Activated T-helper 2 cell treated with anti-CD3 and anti-CD28 coated beads, Interferon-gamma antibody, Interleukin-2, Interleukin-4, amounts not matched to agents 10 μg/mL and 5 μg/mL and 100 μg/mL, durations not matched to agents 14 hours and 24 hours and 36 hours (primary cell): ENCODE measurements at regions not wholly inside any gene's neighbourhood (a gene's known extent, or its start where the extent isn't known, plus 50 kb on each side); places are given as distances from the start of the nearest gene placed in this dataset.

Experiments used
- DNase-seq: peaks from one replicate; pipeline ENCODE4 v3.0.0; 2021; ENCODE audit warnings: low spot score
- H3K27ac Mint-ChIP-seq: one replicate; pipeline ENCODE4 v1.8.0; 2021; ENCODE audit warnings: mixed read lengths
- H3K27me3 Mint-ChIP-seq: one replicate; pipeline ENCODE4 v1.8.0; 2021; ENCODE audit warnings: low read depth, mixed read lengths
- H3K36me3 Mint-ChIP-seq: one replicate; pipeline ENCODE4 v1.8.0; 2021; ENCODE audit warnings: low read depth, mixed read lengths
- H3K4me1 Mint-ChIP-seq: one replicate; pipeline ENCODE4 v1.8.0; 2021; ENCODE audit warnings: low read depth, mixed read lengths
- H3K4me3 Mint-ChIP-seq: one replicate; pipeline ENCODE4 v1.8.0; 2021; ENCODE audit warnings: low read depth, mild to moderate bottlenecking, moderate library complexity, mixed read lengths
- H3K9me3 Mint-ChIP-seq: one replicate; pipeline ENCODE4 v1.8.0; 2021; ENCODE audit warnings: mixed read lengths
- intact Hi-C: fragments of 100-400 bp; cut with micrococcal nuclease; formaldehyde crosslinking; loops from one replicate; pipeline ENCODE4 v1.15.1; 2023

DNA sequence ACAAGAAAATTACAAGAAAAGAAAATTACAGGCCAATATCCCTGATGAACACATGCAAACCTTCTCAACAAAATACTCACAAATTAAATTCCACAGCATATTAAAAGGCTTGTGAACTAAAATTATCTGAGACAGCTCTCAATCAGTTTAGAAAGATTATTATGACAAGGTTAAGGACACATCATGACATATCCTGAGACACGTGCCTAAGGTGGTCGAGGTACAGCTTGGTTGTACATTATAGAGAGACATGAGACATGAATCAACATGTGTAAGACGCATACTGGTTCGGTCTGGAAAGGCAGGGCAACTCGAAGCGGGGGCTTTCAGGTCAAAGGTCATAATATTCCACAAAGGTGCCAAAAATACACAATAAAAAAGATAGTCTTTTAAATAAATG, 598.3 kb upstream of the REG3G start:
- Mint-ChIP-seq H3K4me3 (no peak overlapping the region), H3K27ac (no peak overlapping the region), H3K27me3 (no peaks in the 10 kb centered on the region), H3K9me3 (peaks cover 36% of the 10 kb centered on the region), H3K36me3 (no peaks in the 10 kb centered on the region), H3K4me1 (no peaks in the 10 kb centered on the region)
- intact Hi-C loops = no loop called here
- DNase-seq = no peak

DNA sequence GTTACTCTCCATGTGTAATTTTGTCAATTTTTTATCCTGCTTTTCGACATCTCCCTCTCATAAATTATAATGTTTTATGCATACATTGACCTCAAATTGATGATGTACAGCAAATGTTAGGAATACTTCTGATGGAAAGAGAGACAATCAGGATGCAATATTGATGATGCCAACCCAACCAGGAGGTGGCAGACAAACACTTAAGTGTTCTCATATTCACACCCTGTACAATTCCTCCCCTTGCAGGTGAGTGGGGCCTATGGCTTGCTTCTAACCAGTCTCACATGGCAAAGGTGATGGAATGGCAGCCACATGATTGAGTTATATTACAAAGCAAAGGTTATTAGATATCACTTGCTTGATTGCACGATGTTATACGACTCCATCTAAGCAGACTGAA, 594.3 kb upstream of the REG3G start:
- no peaks in the 10 kb centered on the region for H3K4me1 Mint-ChIP-seq
- H3K27ac Mint-ChIP-seq = no peak overlapping the region
- H3K4me3 Mint-ChIP-seq = no peak overlapping the region
- H3K27me3 Mint-ChIP-seq = no peaks in the 10 kb centered on the region
- DNase-seq = no peak
- no peaks in the 10 kb centered on the region for H3K36me3 Mint-ChIP-seq
- intact Hi-C loops = no loop called here
- peaks cover 64% of the 10 kb centered on the region for H3K9me3 Mint-ChIP-seq

DNA sequence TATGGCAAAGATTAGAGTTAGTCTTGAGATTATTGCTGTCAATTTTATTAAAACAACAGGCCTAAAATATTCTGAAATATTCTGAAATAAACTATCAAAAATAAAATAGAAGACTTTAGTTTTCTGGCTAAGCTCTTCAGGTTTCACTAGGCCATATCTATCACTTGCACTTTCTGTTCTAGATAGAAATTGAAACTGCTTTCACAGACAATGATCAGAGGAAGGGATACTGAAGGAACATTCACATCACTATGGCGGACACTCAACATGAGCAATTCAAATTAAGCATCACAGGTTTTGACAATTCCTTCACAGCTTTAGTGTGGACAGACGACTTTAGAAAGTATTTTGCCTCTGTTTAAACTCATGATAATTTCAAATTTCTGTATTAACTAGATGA, 586.4 kb upstream of the REG3G start:
- H3K9me3 Mint-ChIP-seq = peaks cover 43% of the 10 kb centered on the region
- H3K27ac Mint-ChIP-seq = no peak overlapping the region
- no peak overlapping the region for H3K4me3 Mint-ChIP-seq
- no peaks in the 10 kb centered on the region for H3K36me3 Mint-ChIP-seq
- H3K4me1 Mint-ChIP-seq = no peaks in the 10 kb centered on the region
- DNase-seq = no peak
- intact Hi-C loops = no loop called here
- H3K27me3 Mint-ChIP-seq = no peaks in the 10 kb centered on the region

DNA sequence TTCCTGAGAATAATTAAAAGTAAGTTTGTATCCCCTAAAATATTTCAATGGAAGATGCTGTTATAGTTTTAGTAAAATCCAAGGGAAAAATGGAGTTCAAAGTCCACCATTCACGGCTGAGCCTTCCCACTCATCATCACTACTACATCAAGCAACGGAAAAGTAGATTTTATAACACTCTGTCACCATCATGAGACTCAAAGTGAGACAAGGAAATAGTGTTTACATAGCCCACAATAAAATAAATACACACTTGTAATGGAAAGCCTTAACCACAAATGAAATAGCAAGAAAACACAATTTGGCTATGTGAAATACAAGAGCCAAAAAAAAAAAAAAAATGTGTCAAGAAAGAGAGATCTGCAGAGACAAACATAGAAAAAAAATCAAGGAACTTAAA, 569.9 kb upstream of the REG3G start:
- H3K9me3 Mint-ChIP-seq = peaks cover 33% of the 10 kb centered on the region
- H3K36me3 Mint-ChIP-seq = no peaks in the 10 kb centered on the region
- H3K4me3 Mint-ChIP-seq = no peak overlapping the region
- H3K4me1 Mint-ChIP-seq = no peaks in the 10 kb centered on the region
- DNase-seq = no peak
- no peaks in the 10 kb centered on the region for H3K27me3 Mint-ChIP-seq
- intact Hi-C loops = no loop called here
- H3K27ac Mint-ChIP-seq = no peak overlapping the region

DNA sequence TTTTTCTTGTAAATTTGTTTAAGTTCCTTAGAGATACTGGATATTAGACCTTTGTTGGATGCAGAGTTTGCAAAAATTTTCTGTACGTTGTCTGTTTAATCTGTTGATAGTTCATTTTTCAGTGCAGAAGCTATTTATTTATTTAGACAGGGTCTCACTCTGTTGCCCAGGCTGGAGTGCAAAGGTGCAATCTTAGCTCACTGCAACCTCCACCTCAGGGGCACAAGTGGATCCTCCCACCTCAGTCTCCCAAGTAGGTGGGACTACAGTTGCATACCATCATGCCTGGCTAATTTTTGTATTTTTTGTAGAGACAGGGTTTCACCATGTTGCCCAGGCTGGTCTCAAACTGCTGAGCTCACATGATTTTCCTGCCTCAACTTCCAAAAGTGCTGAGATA, 568.2 kb upstream of the REG3G start:
- no peak overlapping the region for H3K27ac Mint-ChIP-seq
- H3K4me1 Mint-ChIP-seq = no peaks in the 10 kb centered on the region
- H3K27me3 Mint-ChIP-seq = no peaks in the 10 kb centered on the region
- DNase-seq = no peak
- H3K9me3 Mint-ChIP-seq = peaks cover 41% of the 10 kb centered on the region
- H3K4me3 Mint-ChIP-seq = no peak overlapping the region
- intact Hi-C loops = no loop called here
- no peaks in the 10 kb centered on the region for H3K36me3 Mint-ChIP-seq

DNA sequence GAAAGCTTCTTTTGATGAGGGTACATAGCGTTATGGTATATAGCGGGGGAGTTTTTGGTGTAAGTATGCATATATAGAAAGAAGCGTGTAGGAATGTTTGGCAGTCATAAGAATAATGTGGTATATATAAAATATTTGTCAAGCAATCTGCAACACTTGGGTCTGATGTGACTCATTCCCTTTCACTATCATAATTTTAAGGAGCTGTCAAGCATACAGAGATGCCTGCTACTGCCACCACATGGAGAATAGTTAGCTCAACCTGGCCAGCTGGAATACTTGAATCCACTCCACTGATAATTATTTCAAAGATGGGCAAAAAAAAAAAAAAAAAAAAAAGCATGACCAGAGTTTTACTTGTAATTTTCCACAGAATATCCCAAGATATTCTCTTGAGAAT, 559.8 kb upstream of the REG3G start:
- DNase-seq = no peak
- Mint-ChIP-seq H3K4me1 (no peaks in the 10 kb centered on the region), H3K27ac (no peak overlapping the region), H3K36me3 (no peaks in the 10 kb centered on the region), H3K27me3 (no peaks in the 10 kb centered on the region), H3K9me3 (peaks cover 30% of the 10 kb centered on the region), H3K4me3 (no peak overlapping the region)
- intact Hi-C loops = no loop called here

DNA sequence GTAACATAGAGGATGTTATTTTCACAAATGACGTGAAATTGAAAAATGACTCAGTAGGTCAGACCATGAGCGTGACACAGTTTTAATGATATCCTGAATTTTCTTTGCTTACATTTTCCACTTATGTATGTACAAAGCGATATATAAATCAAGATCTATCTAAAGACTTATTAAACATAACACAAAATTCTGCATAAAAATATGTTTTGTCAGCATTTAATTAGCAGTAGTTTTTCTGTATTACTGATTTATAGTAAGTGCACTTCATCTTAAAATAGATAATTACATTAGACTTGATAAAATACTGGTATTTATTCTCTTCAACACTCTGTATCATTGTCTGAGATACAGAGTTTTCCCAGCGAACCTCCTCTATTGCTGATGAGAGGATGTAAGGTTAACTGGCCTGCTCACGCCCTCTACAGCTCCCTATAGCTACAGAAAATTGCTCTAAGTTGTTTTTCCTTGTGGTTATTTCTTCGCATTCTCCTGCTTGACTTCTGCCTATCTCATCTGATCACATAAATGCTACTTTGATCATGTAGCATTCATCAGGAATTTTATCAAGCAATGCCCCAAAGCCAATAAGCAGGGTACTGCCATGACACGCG, 548.8 kb upstream of the REG3G start:
- H3K9me3 Mint-ChIP-seq = peaks cover 27% of the 10 kb centered on the region
- no peak for DNase-seq
- H3K36me3 Mint-ChIP-seq = no peaks in the 10 kb centered on the region
- H3K27ac Mint-ChIP-seq = no peak overlapping the region
- H3K4me1 Mint-ChIP-seq = no peaks in the 10 kb centered on the region
- H3K4me3 Mint-ChIP-seq = no peak overlapping the region
- H3K27me3 Mint-ChIP-seq = no peaks in the 10 kb centered on the region
- intact Hi-C loops = no loop called here

DNA sequence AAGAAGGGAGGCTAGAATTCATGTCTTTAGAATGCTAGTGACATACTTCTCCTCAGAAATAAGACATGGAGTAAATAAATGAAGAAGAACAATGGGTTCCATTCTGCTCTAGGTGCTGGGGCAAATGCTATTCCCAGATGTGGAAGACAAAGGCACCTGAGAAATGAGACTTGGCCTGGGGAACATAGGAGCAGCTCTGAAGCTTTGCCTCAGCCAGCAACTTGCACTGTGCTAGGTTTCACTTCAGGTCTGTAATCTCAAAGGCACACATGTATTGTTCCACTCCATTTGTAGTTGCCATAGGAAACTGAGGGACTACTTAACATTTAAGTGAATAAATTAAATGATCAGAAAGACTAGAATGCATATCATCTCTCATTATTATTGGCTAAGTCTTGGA, 538.9 kb upstream of the REG3G start:
- intact Hi-C loops = no loop called here

DNA sequence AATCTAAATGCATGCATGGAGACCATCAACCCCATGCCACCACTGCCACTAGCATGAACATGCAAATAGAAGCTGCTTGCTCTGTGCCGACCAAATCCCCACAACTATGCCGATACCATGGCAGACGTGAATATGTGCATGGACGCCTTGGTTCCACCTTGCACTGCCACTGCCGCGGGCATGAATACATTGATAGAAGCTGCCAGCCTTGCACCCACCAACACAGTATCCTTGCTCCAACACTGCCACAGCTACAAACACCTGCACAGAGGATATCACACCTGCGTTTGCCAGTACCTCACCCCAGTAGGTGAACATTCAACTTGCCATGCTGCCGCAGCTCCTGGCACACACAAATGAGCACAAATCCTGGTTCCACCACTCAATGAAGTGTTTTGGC, 527.4 kb upstream of the REG3G start:
- H3K9me3 Mint-ChIP-seq = peaks cover 75% of the 10 kb centered on the region
- intact Hi-C loops = no loop called here
- H3K4me3 Mint-ChIP-seq = no peak overlapping the region
- H3K36me3 Mint-ChIP-seq = no peaks in the 10 kb centered on the region
- no peaks in the 10 kb centered on the region for H3K27me3 Mint-ChIP-seq
- H3K4me1 Mint-ChIP-seq = no peaks in the 10 kb centered on the region
- H3K27ac Mint-ChIP-seq = no peak overlapping the region
- DNase-seq = no peak

More for the DNA sequence above, 538.9 kb upstream of the REG3G start:
- no peaks in the 10 kb centered on the region for H3K27me3 Mint-ChIP-seq
- H3K9me3 Mint-ChIP-seq = peaks cover 29% of the 10 kb centered on the region
- no peak for DNase-seq
- H3K4me3 Mint-ChIP-seq = no peak overlapping the region
- H3K27ac Mint-ChIP-seq = no peak overlapping the region
- no peaks in the 10 kb centered on the region for H3K36me3 Mint-ChIP-seq
- no peaks in the 10 kb centered on the region for H3K4me1 Mint-ChIP-seq

DNA sequence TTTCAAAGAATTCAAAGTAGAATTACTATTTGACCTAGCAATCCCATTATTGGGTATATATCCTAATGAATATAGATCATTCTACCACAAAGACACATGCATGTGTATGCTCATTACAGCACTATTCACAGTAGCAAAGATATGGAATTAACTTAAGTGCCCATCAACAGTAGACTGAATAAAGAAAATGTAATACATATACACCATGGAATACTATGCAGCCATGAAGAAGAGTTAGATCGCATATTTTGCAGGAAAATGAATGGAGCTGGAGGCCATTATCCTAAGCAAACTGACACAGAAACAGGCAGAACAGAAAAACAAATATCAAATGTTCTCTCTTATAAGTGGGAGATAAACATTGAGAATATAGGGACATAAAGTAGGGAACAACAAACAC, 519.2 kb upstream of the REG3G start:
- Mint-ChIP-seq H3K27me3 (no peaks in the 10 kb centered on the region), H3K36me3 (no peaks in the 10 kb centered on the region), H3K27ac (no peak overlapping the region), H3K4me3 (no peak overlapping the region), H3K4me1 (no peaks in the 10 kb centered on the region), H3K9me3 (peaks cover 77% of the 10 kb centered on the region)
- intact Hi-C loops = no loop called here
- DNase-seq = no peak

DNA sequence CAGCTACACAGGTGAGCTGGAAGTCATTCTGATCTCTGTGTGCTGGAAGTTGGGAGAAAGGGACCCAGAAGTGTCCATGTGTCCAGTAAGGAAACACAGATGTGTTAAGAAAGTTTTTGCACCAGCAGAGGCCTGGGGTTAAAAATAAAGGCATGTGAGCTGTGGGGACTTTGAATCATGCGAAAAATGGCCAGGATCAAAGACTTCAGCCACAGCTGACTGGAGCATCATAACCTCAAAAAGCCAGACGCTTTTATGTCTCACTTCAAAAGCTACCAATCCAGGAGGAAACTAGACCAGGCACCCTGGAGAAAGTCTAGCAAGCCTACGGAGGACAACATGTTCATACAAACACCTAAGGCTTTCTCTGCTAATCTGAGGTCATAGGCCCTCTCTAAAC, 503.6 kb upstream of the REG3G start:
- no peaks in the 10 kb centered on the region for H3K4me1 Mint-ChIP-seq
- H3K27ac Mint-ChIP-seq = no peak overlapping the region
- DNase-seq = no peak
- H3K36me3 Mint-ChIP-seq = no peaks in the 10 kb centered on the region
- no peaks in the 10 kb centered on the region for H3K27me3 Mint-ChIP-seq
- H3K4me3 Mint-ChIP-seq = no peak overlapping the region
- intact Hi-C loops = no loop called here
- peaks cover 30% of the 10 kb centered on the region for H3K9me3 Mint-ChIP-seq

DNA sequence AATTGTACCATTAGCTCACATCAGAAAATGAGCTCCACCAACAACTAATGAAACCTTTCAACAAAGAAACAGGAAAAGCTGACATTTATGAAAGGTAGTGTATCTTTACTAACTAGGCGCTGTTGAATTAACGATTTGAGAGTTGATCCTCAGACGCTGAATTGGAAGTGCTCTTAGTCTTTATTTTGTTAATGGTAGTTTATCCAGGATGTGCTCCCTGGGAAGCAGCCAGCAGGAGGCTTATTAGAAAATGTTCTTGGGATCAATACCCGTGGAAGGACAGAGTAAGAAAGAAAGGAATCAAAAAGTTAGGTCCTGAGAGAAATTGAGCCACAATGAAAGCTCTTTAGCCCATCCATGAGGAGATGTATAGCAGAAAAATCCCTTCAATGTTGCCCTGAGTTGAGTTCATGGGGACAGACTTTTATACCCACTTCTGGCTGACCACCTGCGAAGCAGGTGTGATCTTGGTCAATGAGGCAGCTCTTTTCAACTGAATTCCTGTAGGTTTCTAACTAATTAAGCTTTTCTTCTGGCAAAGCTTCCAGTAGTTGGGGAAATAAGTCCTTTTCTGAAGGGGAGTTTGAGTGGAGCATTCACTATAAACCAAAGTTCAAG, 492.6 kb upstream of the REG3G start:
- Mint-ChIP-seq H3K27ac (no peak overlapping the region), H3K36me3 (no peaks in the 10 kb centered on the region), H3K27me3 (no peaks in the 10 kb centered on the region), H3K4me1 (no peaks in the 10 kb centered on the region), H3K9me3 (peaks cover 12% of the 10 kb centered on the region), H3K4me3 (no peak overlapping the region)
- DNase-seq = no peak
- intact Hi-C loops = no loop called here

DNA sequence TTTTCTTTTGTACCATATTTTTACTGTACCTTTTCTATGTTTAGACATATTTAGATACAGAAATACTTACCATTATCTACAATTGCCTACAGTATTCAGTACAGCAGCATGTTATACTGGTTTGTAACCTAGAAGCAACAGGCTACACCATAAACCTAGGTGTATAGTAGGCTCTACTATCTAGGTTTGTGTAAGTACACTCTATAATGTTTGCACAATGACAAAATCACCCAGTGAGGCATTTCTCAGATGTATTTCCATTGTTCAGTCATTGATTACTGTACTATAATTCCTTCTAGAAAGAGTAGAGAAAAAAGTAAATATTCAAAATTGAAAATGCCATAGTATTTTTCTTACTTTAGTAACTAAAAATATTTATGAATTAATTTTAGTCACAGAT, 490.1 kb upstream of the REG3G start:
- Mint-ChIP-seq H3K4me3 (no peak overlapping the region), H3K4me1 (no peaks in the 10 kb centered on the region), H3K27me3 (no peaks in the 10 kb centered on the region), H3K9me3 (peaks cover 21% of the 10 kb centered on the region), H3K36me3 (no peaks in the 10 kb centered on the region), H3K27ac (no peak overlapping the region)
- no peak for DNase-seq
- intact Hi-C loops = no loop called here

DNA sequence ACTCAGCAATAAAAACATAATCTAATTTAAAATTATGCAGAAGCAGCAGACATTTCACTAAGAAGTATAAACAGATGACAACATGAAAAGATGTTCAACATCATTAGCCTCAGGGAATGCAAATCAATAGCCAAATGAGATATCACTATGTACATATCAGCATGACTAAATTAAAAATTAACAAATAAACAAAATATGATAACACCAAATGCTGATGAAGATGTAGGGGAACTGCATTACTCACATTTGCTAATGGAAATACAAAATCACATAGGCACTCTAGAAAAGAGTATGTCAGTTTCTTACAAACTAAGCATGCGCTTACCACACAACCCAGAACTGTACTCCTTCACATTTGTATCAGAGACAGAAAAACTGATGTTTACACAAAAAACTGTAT, 487.2 kb upstream of the REG3G start:
- intact Hi-C loops = no loop called here
- no peaks in the 10 kb centered on the region for H3K4me1 Mint-ChIP-seq

More for the DNA sequence above, 487.2 kb upstream of the REG3G start:
- H3K9me3 Mint-ChIP-seq = peaks cover 37% of the 10 kb centered on the region
- no peak for DNase-seq
- no peaks in the 10 kb centered on the region for H3K27me3 Mint-ChIP-seq
- no peaks in the 10 kb centered on the region for H3K36me3 Mint-ChIP-seq
- H3K27ac Mint-ChIP-seq = no peak overlapping the region
- no peak overlapping the region for H3K4me3 Mint-ChIP-seq
